IPS-20b (cell line): ENCODE measurements at regions not wholly inside any gene's neighbourhood (a gene's known extent, or its start where the extent isn't known, plus 50 kb on each side); places are given as distances from the start of the nearest gene placed in this dataset.

Experiments
- H3K27ac ChIP-seq: one replicate; pipeline ENCODE4 v1.5.1; 2013; ENCODE audit warnings: low read length
- H3K27me3 ChIP-seq: 2 replicates; pipeline ENCODE4 v1.6.1; 2013; ENCODE audit warnings: mild to moderate bottlenecking, low read length, inconsistent platforms; ENCODE audit not compliant: insufficient read depth
- H3K36me3 ChIP-seq: 2 replicates; pipeline ENCODE4 v1.6.1; 2013; ENCODE audit warnings: low read depth, mild to moderate bottlenecking, inconsistent platforms, low read length, moderate library complexity; ENCODE audit not compliant: insufficient read depth
- H3K4me1 ChIP-seq: 2 replicates; pipeline ENCODE4 v1.6.1; 2013; ENCODE audit warnings: mild to moderate bottlenecking, control low read depth, inconsistent platforms, low read length, moderate library complexity; ENCODE audit not compliant: insufficient read depth
- H3K4me3 ChIP-seq: 2 replicates; pipeline ENCODE4 v1.5.1; 2013; ENCODE audit warnings: mild to moderate bottlenecking, low read length, inconsistent platforms
- H3K9ac ChIP-seq: 2 replicates; pipeline ENCODE4 v1.6.1; 2013; ENCODE audit warnings: low read depth, mild to moderate bottlenecking, inconsistent platforms, low read length, moderate library complexity
- H3K9me3 ChIP-seq: 2 replicates; pipeline ENCODE4 v1.6.1; 2013; ENCODE audit warnings: mild to moderate bottlenecking, low read depth, low read length, inconsistent platforms; ENCODE audit not compliant: insufficient read depth

- no peak overlapping the region for H3K27ac ChIP-seq
- no peak overlapping the region for H3K4me3 ChIP-seq
- H3K27me3 ChIP-seq, result no peaks in the 10 kb centered on the region
- H3K9ac ChIP-seq, result no peak overlapping the region
- H3K36me3 ChIP-seq, result no peaks in the 10 kb centered on the region
- no peaks in the 10 kb centered on the region for H3K9me3 ChIP-seq
- H3K4me1 ChIP-seq, result no peaks in the 10 kb centered on the region
Observed at GRCh38 chr1:208639382-208639781, 395.2 kb upstream of the PLXNA2 start.

GRCh38 chr1:208640295-208640694 is 396.1 kb upstream of the PLXNA2 start:
- Histone ChIP-seq H3K36me3 (no peaks in the 10 kb centered on the region), H3K4me1 (no peaks in the 10 kb centered on the region), H3K9me3 (no peaks in the 10 kb centered on the region), H3K4me3 (no peak overlapping the region), H3K27me3 (no peaks in the 10 kb centered on the region), H3K9ac (no peak overlapping the region), H3K27ac (no peak overlapping the region)

GRCh38 chr1:208641579-208642280 is 397.5 kb upstream of the PLXNA2 start:
- no peak overlapping the region for H3K27ac ChIP-seq
- no peaks in the 10 kb centered on the region for H3K4me1 ChIP-seq
- no peaks in the 10 kb centered on the region for H3K9me3 ChIP-seq
- H3K4me3 ChIP-seq, result no peak overlapping the region
- H3K36me3 ChIP-seq, result no peaks in the 10 kb centered on the region
- H3K27me3 ChIP-seq, result no peaks in the 10 kb centered on the region
- H3K9ac ChIP-seq, result no peak overlapping the region

- H3K4me1 ChIP-seq, result no peaks in the 10 kb centered on the region
- no peak overlapping the region for H3K9ac ChIP-seq
- H3K9me3 ChIP-seq, result no peaks in the 10 kb centered on the region
- no peak overlapping the region for H3K27ac ChIP-seq
- no peak overlapping the region for H3K4me3 ChIP-seq
- H3K36me3 ChIP-seq, result no peaks in the 10 kb centered on the region
- H3K27me3 ChIP-seq, result no peaks in the 10 kb centered on the region
Observed at GRCh38 chr1:208643005-208643597, 398.9 kb upstream of the PLXNA2 start.

- Histone ChIP-seq H3K27me3 (no peaks in the 10 kb centered on the region), H3K9ac (no peak overlapping the region), H3K9me3 (no peaks in the 10 kb centered on the region), H3K27ac (no peak overlapping the region), H3K36me3 (no peaks in the 10 kb centered on the region), H3K4me3 (no peak overlapping the region), H3K4me1 (no peaks in the 10 kb centered on the region)
Observed at GRCh38 chr1:208644401-208645160, 400.4 kb upstream of the PLXNA2 start.

- H3K27ac ChIP-seq, result no peak overlapping the region
- H3K4me3 ChIP-seq, result no peak overlapping the region
- no peaks in the 10 kb centered on the region for H3K9me3 ChIP-seq
- H3K36me3 ChIP-seq, result no peaks in the 10 kb centered on the region
- H3K4me1 ChIP-seq, result no peaks in the 10 kb centered on the region
- no peak overlapping the region for H3K9ac ChIP-seq
- no peaks in the 10 kb centered on the region for H3K27me3 ChIP-seq
Observed at GRCh38 chr1:208646431-208646830, 402.2 kb upstream of the PLXNA2 start.

- Histone ChIP-seq H3K4me1 (no peaks in the 10 kb centered on the region; the same call in 1 of the 2 replicates), H3K9ac (no peak overlapping the region), H3K4me3 (no peak overlapping the region), H3K36me3 (no peaks in the 10 kb centered on the region), H3K27me3 (no peaks in the 10 kb centered on the region), H3K9me3 (no peaks in the 10 kb centered on the region), H3K27ac (no peak overlapping the region)
Observed at GRCh38 chr1:208648146-208648545, 404.0 kb upstream of the PLXNA2 start.

- Histone ChIP-seq H3K9me3 (no peaks in the 10 kb centered on the region), H3K36me3 (no peaks in the 10 kb centered on the region), H3K4me3 (no peak overlapping the region), H3K4me1 (no peaks in the 10 kb centered on the region; the same call in 1 of the 2 replicates), H3K27me3 (no peaks in the 10 kb centered on the region), H3K27ac (no peak overlapping the region), H3K9ac (no peak overlapping the region)
Observed at GRCh38 chr1:208652296-208653160, 408.3 kb upstream of the PLXNA2 start.

- no peak overlapping the region for H3K9ac ChIP-seq
- H3K27ac ChIP-seq, result no peak overlapping the region
- H3K4me3 ChIP-seq, result no peak overlapping the region
- H3K36me3 ChIP-seq, result no peaks in the 10 kb centered on the region
- no peaks in the 10 kb centered on the region; the same call in 1 of the 2 replicates for H3K4me1 ChIP-seq
- no peaks in the 10 kb centered on the region for H3K27me3 ChIP-seq
- H3K9me3 ChIP-seq, result no peaks in the 10 kb centered on the region
Observed at GRCh38 chr1:208653426-208653825, 409.2 kb upstream of the PLXNA2 start.

- no peaks in the 10 kb centered on the region for H3K27me3 ChIP-seq
- no peak overlapping the region for H3K9ac ChIP-seq
- no peaks in the 10 kb centered on the region for H3K9me3 ChIP-seq
- H3K27ac ChIP-seq, result no peak overlapping the region
- no peak overlapping the region for H3K4me3 ChIP-seq
- no peaks in the 10 kb centered on the region; the same call in 1 of the 2 replicates for H3K4me1 ChIP-seq
- no peaks in the 10 kb centered on the region for H3K36me3 ChIP-seq
Observed at GRCh38 chr1:208654241-208654640, 410.1 kb upstream of the PLXNA2 start.

GRCh38 chr1:208665936-208666335 is 421.8 kb upstream of the PLXNA2 start:
- H3K9me3 ChIP-seq, result no peaks in the 10 kb centered on the region
- no peak overlapping the region for H3K9ac ChIP-seq

More at GRCh38 chr1:208665936-208666335, 421.8 kb upstream of the PLXNA2 start:
- no peaks in the 10 kb centered on the region for H3K36me3 ChIP-seq
- H3K27me3 ChIP-seq, result no peaks in the 10 kb centered on the region
- H3K4me1 ChIP-seq, result no peaks in the 10 kb centered on the region
- H3K27ac ChIP-seq, result no peak overlapping the region
- no peak overlapping the region for H3K4me3 ChIP-seq
